Colonic mucosa (tissue), 4 donors: ENCODE measurements at regions not wholly inside any gene's neighbourhood (a gene's known extent, or its start where the extent isn't known, plus 50 kb on each side); places are given as distances from the start of the nearest gene placed in this dataset.

Experiments
- DNase-seq: peaks from one replicate; pipeline ENCODE4 v3.0.0-alpha.2; 2020
- H3K27ac ChIP-seq: fragments of 200-600 bp; one replicate; pipeline ENCODE4 v1.8.0; 2021
- H3K27me3 ChIP-seq: fragments of 200-600 bp; one replicate; pipeline ENCODE4 v1.8.0; 2021
- H3K36me3 ChIP-seq: fragments of 200-600 bp; one replicate; pipeline ENCODE4 v1.8.0; 2021
- H3K4me1 ChIP-seq: fragments of 200-600 bp; one replicate; pipeline ENCODE4 v1.8.0; 2021; ENCODE audit warnings: mild to moderate bottlenecking
- H3K4me3 ChIP-seq: fragments of 200-600 bp; one replicate; pipeline ENCODE4 v1.8.0; 2021
- H3K9ac ChIP-seq, 2 donors: one replicate each; pipeline ENCODE4 v1.7.0; 2013; ENCODE audit warnings: control low read depth in 2 of 2, low read depth in 2 of 2, low read length in 2 of 2
- H3K9me3 ChIP-seq: fragments of 200-600 bp; one replicate; pipeline ENCODE4 v1.8.0; 2021
- CTCF ChIP-seq: fragments of 200-600 bp; IDR thresholded peaks from one replicate; pipeline ENCODE4 v1.8.0; 2022; ENCODE audit warnings: antibody characterized with exemption, mild to moderate bottlenecking
- intact Hi-C: fragments of 100-400 bp; cut with DNase I; formaldehyde crosslinking; loops from one replicate; pipeline ENCODE4 v1.14.1; 2022
- donor health status: healthy.
- donor health status: DM: no; HTN: no; CAD: no.
- donor health status: DM: no; HTN: no; CAD: no.

GRCh38 chr13:69092615-69093322, 1014.9 kb upstream of the ATXN8OS start:
- H3K4me3 ChIP-seq, result no peak overlapping the region
- no peak for DNase-seq
- intact Hi-C loops, result no loop called here

GRCh38 chr13:69077267-69077666, 1030.4 kb upstream of the ATXN8OS start:
- TF ChIP-seq CTCF, result no peak
- Histone ChIP-seq H3K9me3 (no peaks in the 10 kb centered on the region), H3K4me1 (no peaks in the 10 kb centered on the region), H3K9ac (no peak overlapping the region), H3K36me3 (no peaks in the 10 kb centered on the region), H3K27me3 (no peaks in the 10 kb centered on the region), H3K27ac (no peak overlapping the region), H3K4me3 (no peak overlapping the region)
- intact Hi-C loops, result no loop called here
- no peak for DNase-seq

More at GRCh38 chr13:69092615-69093322, 1014.9 kb upstream of the ATXN8OS start:
- no peaks in the 10 kb centered on the region for H3K36me3 ChIP-seq
- TF ChIP-seq CTCF, result no peak
- no peaks in the 10 kb centered on the region for H3K27me3 ChIP-seq
- H3K9me3 ChIP-seq, result no peaks in the 10 kb centered on the region
- H3K4me1 ChIP-seq, result no peaks in the 10 kb centered on the region
- H3K27ac ChIP-seq, result no peak overlapping the region
- no peak overlapping the region for H3K9ac ChIP-seq

- Histone ChIP-seq H3K9ac (no peak overlapping the region), H3K27ac (no peak overlapping the region)
- TF ChIP-seq CTCF, result no peak
Measured at GRCh38 chr13:69069554-69070133, 1038.0 kb upstream of the ATXN8OS start.

GRCh38 chr13:69050696-69051095, 1056.9 kb upstream of the ATXN8OS start:
- H3K4me3 ChIP-seq, result no peak overlapping the region
- no peaks in the 10 kb centered on the region for H3K9me3 ChIP-seq
- no peaks in the 10 kb centered on the region for H3K27me3 ChIP-seq
- no peaks in the 10 kb centered on the region for H3K36me3 ChIP-seq
- intact Hi-C loops, result no loop called here
- DNase-seq, result no peak
- H3K27ac ChIP-seq, result no peak overlapping the region
- H3K4me1 ChIP-seq, result no peaks in the 10 kb centered on the region
- no peak overlapping the region for H3K9ac ChIP-seq
- TF ChIP-seq CTCF, result no peak

More at GRCh38 chr13:69069554-69070133, 1038.0 kb upstream of the ATXN8OS start:
- no peaks in the 10 kb centered on the region for H3K4me1 ChIP-seq
- no peak overlapping the region for H3K4me3 ChIP-seq
- no peak for DNase-seq
- no peaks in the 10 kb centered on the region for H3K9me3 ChIP-seq
- no peaks in the 10 kb centered on the region for H3K36me3 ChIP-seq
- H3K27me3 ChIP-seq, result no peaks in the 10 kb centered on the region
- intact Hi-C loops, result no loop called here

- intact Hi-C loops, result no loop called here
- H3K4me3 ChIP-seq, result no peak overlapping the region
- H3K27me3 ChIP-seq, result no peaks in the 10 kb centered on the region
- H3K9ac ChIP-seq, result no peak overlapping the region
- H3K27ac ChIP-seq, result no peak overlapping the region
- TF ChIP-seq CTCF, result no peak
- no peaks in the 10 kb centered on the region for H3K36me3 ChIP-seq
- no peaks in the 10 kb centered on the region for H3K4me1 ChIP-seq
- no peaks in the 10 kb centered on the region for H3K9me3 ChIP-seq
- DNase-seq, result no peak
Measured at GRCh38 chr13:69044629-69045028, 1063.0 kb upstream of the ATXN8OS start.
